ENCODE measurements at regions not wholly inside any gene's neighbourhood (a gene's known extent, or its start where the extent isn't known, plus 50 kb on each side); places are given as distances from the start of the nearest gene placed in this dataset.

DNA sequence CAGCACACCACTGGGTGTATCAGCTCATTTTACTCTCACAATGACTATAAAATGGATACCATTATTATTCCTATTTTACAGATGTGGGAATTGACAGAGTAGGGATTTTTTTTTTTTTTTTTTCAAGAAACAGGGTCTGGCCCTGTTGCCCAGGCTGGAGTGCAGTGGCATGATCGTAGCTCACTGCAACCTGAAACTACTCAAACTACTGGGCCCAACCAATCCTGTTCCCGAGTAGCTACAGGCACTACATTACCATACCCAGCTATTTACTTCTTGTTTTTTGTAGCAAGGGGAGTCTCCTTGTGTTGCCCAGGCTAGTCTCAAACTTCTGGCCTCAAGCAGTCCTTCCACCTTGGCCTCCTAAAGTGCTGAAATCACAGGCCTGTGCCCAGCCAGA, 95.2 kb downstream of the LARP7 start:
- TF ChIP-seq NFRKB (IDR thresholded peaks at IDR 0.05), result no peak
- TF ChIP-seq FOXA1 (IDR thresholded peaks at IDR 0.05), result no peak

Data from HEK293T (cell line).